ENCODE measurements at regions not wholly inside any gene's neighbourhood (a gene's known extent, or its start where the extent isn't known, plus 50 kb on each side); places are given as distances from the start of the nearest gene placed in this dataset.

DNA sequence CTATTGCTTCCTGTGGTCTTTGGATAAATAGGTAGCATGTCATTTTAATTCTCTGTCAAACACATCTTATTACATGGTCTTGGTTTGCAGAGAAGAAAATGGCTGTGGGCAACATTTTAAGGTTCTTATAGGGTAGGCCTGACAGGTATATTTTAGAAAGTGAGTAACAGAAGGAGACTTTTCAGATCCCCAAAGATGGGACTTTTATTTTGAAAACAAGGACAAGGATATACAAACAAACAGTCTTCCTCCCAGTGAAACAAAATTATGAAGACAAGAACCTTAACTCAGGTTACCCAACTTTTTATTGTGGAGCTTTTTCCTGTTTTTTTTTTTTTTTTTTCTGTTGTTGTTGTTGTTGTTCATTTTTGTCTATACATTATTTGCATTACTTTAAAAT, 916.2 kb downstream of the NTRK3 start:
- DNase-seq (ENCODE audit: low spot score): no peak
- CTCF ChIA-PET: no interaction called here

DNA sequence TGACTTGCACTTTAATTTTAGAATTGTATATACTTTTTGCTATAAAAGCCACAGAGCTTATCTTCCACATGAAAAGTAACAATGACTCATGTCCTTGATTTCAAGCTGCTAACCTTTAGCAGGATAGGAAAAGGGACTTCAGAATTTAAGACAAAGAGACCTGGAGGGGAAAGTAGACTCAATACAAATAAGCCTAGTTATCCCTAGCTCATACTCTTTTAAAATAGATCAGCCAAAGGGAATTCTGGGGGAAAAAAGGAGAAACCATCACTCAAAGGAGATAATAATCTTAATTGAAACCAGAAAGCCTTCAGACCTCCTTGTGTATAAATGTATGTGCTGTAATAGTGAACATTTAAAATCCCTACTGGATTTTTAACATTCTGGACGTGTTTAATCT, 930.3 kb downstream of the NTRK3 start:
- CTCF ChIA-PET: no interaction called here
- BruUV-seq (replicated peaks): no TSS peak
- POLR2A ChIA-PET (ENCODE audit: low non-redundant PET): no interaction called here
- TF ChIP-seq, protein P1, sequence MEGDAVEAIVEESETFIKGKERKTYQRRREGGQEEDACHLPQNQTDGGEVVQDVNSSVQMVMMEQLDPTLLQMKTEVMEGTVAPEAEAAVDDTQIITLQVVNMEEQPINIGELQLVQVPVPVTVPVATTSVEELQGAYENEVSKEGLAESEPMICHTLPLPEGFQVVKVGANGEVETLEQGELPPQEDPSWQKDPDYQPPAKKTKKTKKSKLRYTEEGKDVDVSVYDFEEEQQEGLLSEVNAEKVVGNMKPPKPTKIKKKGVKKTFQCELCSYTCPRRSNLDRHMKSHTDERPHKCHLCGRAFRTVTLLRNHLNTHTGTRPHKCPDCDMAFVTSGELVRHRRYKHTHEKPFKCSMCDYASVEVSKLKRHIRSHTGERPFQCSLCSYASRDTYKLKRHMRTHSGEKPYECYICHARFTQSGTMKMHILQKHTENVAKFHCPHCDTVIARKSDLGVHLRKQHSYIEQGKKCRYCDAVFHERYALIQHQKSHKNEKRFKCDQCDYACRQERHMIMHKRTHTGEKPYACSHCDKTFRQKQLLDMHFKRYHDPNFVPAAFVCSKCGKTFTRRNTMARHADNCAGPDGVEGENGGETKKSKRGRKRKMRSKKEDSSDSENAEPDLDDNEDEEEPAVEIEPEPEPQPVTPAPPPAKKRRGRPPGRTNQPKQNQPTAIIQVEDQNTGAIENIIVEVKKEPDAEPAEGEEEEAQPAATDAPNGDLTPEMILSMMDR (conservative IDR thresholded peaks at IDR 0.05; ENCODE audit: low read depth, low read length): no peak
- TF ChIP-seq EZH2 (IDR thresholded peaks at IDR 0.05; ENCODE audit: borderline replicate concordance, low read depth, low read length, poor library complexity, severe bottlenecking): no peak
- intact Hi-C loops (cut with micrococcal nuclease; ENCODE audit: unreplicated experiment): no loop called here
- Histone ChIP-seq H3K9me3 (ENCODE audit: low read depth, low read length, poor library complexity, severe bottlenecking) (peaks cover 23% of the 10 kb centered on the region), H3K27me3 (replicated peaks; ENCODE audit: insufficient read depth, low read depth, low read length, poor library complexity) (no peaks in the 10 kb centered on the region), H3K4me1 (ENCODE audit: insufficient read depth, low read length, poor library complexity, severe bottlenecking) (no peaks in the 10 kb centered on the region), H3K36me3 (ENCODE audit: insufficient read depth, low read length, poor library complexity, severe bottlenecking) (no peaks in the 10 kb centered on the region), H3K4me3 (ENCODE audit: low read depth, low read length, poor library complexity, severe bottlenecking) (no peak overlapping the region), H3K27ac (ENCODE audit: low read depth, low read length, poor library complexity, severe bottlenecking) (no peak overlapping the region)
- no peak for DNase-seq (ENCODE audit: low spot score)

More for the DNA sequence above, 916.2 kb downstream of the NTRK3 start:
- TF ChIP-seq, protein P1 (conservative IDR thresholded peaks at IDR 0.05; ENCODE audit: low read depth, low read length): no peak
- no peak for TF ChIP-seq EZH2 (IDR thresholded peaks at IDR 0.05; ENCODE audit: borderline replicate concordance, low read depth, low read length, poor library complexity, severe bottlenecking)
- no TSS peak for BruUV-seq (replicated peaks)
- Histone ChIP-seq H3K9me3 (ENCODE audit: low read depth, low read length, poor library complexity, severe bottlenecking) (peaks cover 23% of the 10 kb centered on the region), H3K36me3 (ENCODE audit: insufficient read depth, low read length, poor library complexity, severe bottlenecking) (no peaks in the 10 kb centered on the region), H3K4me1 (ENCODE audit: insufficient read depth, low read length, poor library complexity, severe bottlenecking) (no peaks in the 10 kb centered on the region), H3K4me3 (ENCODE audit: low read depth, low read length, poor library complexity, severe bottlenecking) (no peak overlapping the region), H3K27ac (ENCODE audit: low read depth, low read length, poor library complexity, severe bottlenecking) (no peak overlapping the region), H3K27me3 (replicated peaks; ENCODE audit: insufficient read depth, low read depth, low read length, poor library complexity) (no peaks in the 10 kb centered on the region)
- POLR2A ChIA-PET (ENCODE audit: low non-redundant PET): no interaction called here
- intact Hi-C loops (cut with micrococcal nuclease; ENCODE audit: unreplicated experiment): no loop called here

DNA sequence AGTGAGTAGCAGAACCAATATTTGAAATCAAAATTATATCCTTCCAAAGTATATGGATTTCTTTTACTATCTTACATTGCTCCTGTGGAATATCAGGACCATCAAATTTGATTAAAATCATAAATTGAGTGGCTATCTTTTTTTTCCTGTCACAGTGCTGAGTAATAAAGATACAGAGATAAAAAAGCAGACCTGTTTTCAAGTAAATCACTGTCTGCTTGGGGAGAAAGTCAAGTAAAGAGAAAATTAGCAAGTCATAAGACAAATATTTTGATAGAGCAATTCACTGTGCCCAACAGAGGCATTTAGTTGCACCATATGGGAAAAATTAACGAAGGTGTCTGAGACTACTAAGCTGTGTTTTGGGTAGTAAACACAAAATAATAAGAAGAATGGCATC, 933.7 kb downstream of the NTRK3 start:
- ChIA-PET CTCF (no interaction called here), POLR2A (ENCODE audit: low non-redundant PET) (no interaction called here)
- intact Hi-C loops (cut with micrococcal nuclease; ENCODE audit: unreplicated experiment): no loop called here
- H3K4me3 ChIP-seq (ENCODE audit: low read depth, low read length, poor library complexity, severe bottlenecking): no peak overlapping the region
- no peak overlapping the region for H3K27ac ChIP-seq (ENCODE audit: low read depth, low read length, poor library complexity, severe bottlenecking)
- no peak for DNase-seq (ENCODE audit: low spot score)
- H3K36me3 ChIP-seq (ENCODE audit: insufficient read depth, low read length, poor library complexity, severe bottlenecking): no peaks in the 10 kb centered on the region
- no peaks in the 10 kb centered on the region for H3K4me1 ChIP-seq (ENCODE audit: insufficient read depth, low read length, poor library complexity, severe bottlenecking)
- TF ChIP-seq, protein P1 (conservative IDR thresholded peaks at IDR 0.05; ENCODE audit: low read depth, low read length): no peak
- TF ChIP-seq EZH2 (IDR thresholded peaks at IDR 0.05; ENCODE audit: borderline replicate concordance, low read depth, low read length, poor library complexity, severe bottlenecking): no peak
- no peaks in the 10 kb centered on the region for H3K27me3 ChIP-seq (replicated peaks; ENCODE audit: insufficient read depth, low read depth, low read length, poor library complexity)
- BruUV-seq (replicated peaks): no TSS peak
- peaks cover 23% of the 10 kb centered on the region for H3K9me3 ChIP-seq (ENCODE audit: low read depth, low read length, poor library complexity, severe bottlenecking)

All from A673 (cell line).